ENCODE measurements at regions not wholly inside any gene's neighbourhood (a gene's known extent, or its start where the extent isn't known, plus 50 kb on each side); places are given as distances from the start of the nearest gene placed in this dataset.

GRCh38 chr12:131499160-131499863, 211.6 kb upstream of the SFSWAP start:
- no peak for TF ChIP-seq CTCF (IDR thresholded peaks at IDR 0.05 in 4 of 5, conservative IDR thresholded peaks at IDR 0.05 in 1 of 5)
- TF ChIP-seq POLR2A (IDR thresholded peaks at IDR 0.05) = no peak

All from gastrocnemius medialis (tissue), 4 donors.